Stimulated activated CD4-positive, alpha-beta T cell treated with anti-CD3 and anti-CD28 coated beads, Interleukin-15, amount 100 ng/mL, for 24 hours (primary cell): ENCODE measurements at regions not wholly inside any gene's neighbourhood (a gene's known extent, or its start where the extent isn't known, plus 50 kb on each side); places are given as distances from the start of the nearest gene placed in this dataset.

Source experiments
- DNase-seq: peaks from one replicate; pipeline ENCODE4 v3.0.0-alpha.2; 2020

DNA sequence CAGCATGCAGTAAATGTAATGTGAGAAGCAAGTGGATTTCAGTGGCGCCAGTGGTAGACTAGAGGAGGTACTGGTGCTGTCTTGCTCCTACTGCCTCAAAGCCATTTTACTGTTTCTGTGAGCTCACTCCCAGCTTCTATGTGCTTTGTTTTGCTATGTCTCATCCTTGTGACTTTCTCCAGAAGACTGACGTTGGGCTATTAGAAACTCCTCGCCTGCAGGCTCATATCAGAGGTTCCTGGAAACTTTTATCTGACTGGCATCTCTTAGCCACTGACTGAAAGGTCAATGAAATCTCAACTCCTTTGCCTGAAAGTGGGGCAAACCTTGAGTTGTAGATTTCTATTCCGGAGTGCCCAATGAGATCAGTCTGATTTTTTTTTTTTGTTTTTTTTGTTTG is 66.4 kb upstream of the SORCS1 start:
- DNase-seq: no peak

DNA sequence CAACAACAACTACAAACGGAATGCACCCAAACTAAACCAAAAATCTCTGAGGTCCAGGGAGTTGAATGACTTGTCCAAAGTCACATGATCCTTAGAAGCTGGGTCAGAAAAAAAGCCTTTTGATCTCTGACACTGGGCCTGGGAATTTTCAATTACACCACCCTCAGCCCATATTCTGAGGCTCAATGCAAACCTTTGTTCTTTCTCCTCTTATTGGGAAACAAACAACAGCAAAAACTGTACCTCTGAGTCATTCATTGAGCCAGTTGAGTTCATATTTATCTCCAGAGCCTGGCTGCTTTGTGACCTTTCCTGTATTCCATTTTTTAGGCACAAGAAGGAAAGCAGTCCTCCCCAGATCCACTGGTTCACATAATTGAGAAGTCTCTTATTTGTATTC is 51.2 kb upstream of the SORCS1 start:
- no peak for DNase-seq
